HepG2 (cell line): ENCODE measurements at regions not wholly inside any gene's neighbourhood (a gene's known extent, or its start where the extent isn't known, plus 50 kb on each side); places are given as distances from the start of the nearest gene placed in this dataset.

Experiments used
- ATF1 ChIP-seq: IDR thresholded peaks from 2 replicates; pipeline ENCODE4 v1.6.1; 2016; ENCODE audit warnings: mild to moderate bottlenecking, control low read depth
- EHMT2 ChIP-seq: fragments of 200-600 bp; sonication (generic); IDR thresholded peaks from 2 replicates; pipeline ENCODE4 v1.7.0; 2017; ENCODE audit warnings: antibody characterized with exemption, low read depth, low read length, borderline replicate concordance
- GATAD1 ChIP-seq: IDR thresholded peaks from 2 replicates; pipeline ENCODE4 v1.6.1; 2016; ENCODE audit warnings: missing genetic modification reagents, missing compliant biosample characterization
- NCOA2 ChIP-seq: sonication (generic); formaldehyde crosslinking; IDR thresholded peaks from 2 replicates; pipeline ENCODE4 v1.8.0; 2022; ENCODE audit warnings: inconsistent platforms
- RBFOX2 ChIP-seq: fragments of 200-400 bp; formaldehyde crosslinking; IDR thresholded peaks from 2 replicates; pipeline ENCODE4 v1.6.1; 2017; ENCODE audit warnings: low read depth, mild to moderate bottlenecking, low read length
- REPIN1 ChIP-seq: sonication (generic); formaldehyde crosslinking; IDR thresholded peaks from 2 replicates; pipeline ENCODE4 v1.8.0; 2022; ENCODE audit warnings: missing genetic modification reagents, low read depth, mild to moderate bottlenecking, borderline replicate concordance
- SALL1 ChIP-seq: sonication (generic); formaldehyde crosslinking; IDR thresholded peaks from 2 replicates; pipeline ENCODE4 v1.8.0; 2022; ENCODE audit warnings: mild to moderate bottlenecking, missing genetic modification reagents
- ZBTB21 ChIP-seq: sonication (generic); formaldehyde crosslinking; IDR thresholded peaks from 2 replicates; pipeline ENCODE4 v1.4.0; 2020; ENCODE audit warnings: missing genetic modification reagents
- ZNF256 ChIP-seq: sonication (generic); formaldehyde crosslinking; conservative IDR thresholded peaks from 2 replicates; pipeline ENCODE4 v1.4.0; 2020; ENCODE audit warnings: missing genetic modification reagents
- ZNF460 ChIP-seq: sonication (generic); formaldehyde crosslinking; IDR thresholded peaks from 2 replicates; pipeline ENCODE4 v1.5.1; 2020; ENCODE audit warnings: missing genetic modification reagents, mild to moderate bottlenecking, borderline replicate concordance
- ZNF556 ChIP-seq: sonication (generic); formaldehyde crosslinking; IDR thresholded peaks from 2 replicates; pipeline ENCODE4 v1.4.0; 2020; ENCODE audit warnings: mild to moderate bottlenecking, missing genetic modification reagents, borderline replicate concordance
- ZNF567 ChIP-seq: sonication (generic); formaldehyde crosslinking; IDR thresholded peaks from 2 replicates; pipeline ENCODE4 v1.8.1; 2023; ENCODE audit warnings: mild to moderate bottlenecking, missing genetic modification reagents, borderline replicate concordance
- ZNF577 ChIP-seq: sonication (generic); formaldehyde crosslinking; IDR thresholded peaks from 2 replicates; pipeline ENCODE4 v1.4.0; 2020; ENCODE audit warnings: mild to moderate bottlenecking, low read depth, missing genetic modification reagents, borderline replicate concordance
- ZNF614 ChIP-seq: IDR thresholded peaks from 2 replicates; pipeline ENCODE4 v1.6.1; 2018; ENCODE audit warnings: missing biosample characterization, missing genetic modification reagents, inconsistent platforms, borderline replicate concordance
- ZNF709 ChIP-seq: sonication (generic); formaldehyde crosslinking; IDR thresholded peaks from 2 replicates; pipeline ENCODE4 v1.5.0; 2020; ENCODE audit warnings: mild to moderate bottlenecking, missing genetic modification reagents
- TF ChIP-seq, protein P1 (sequence below): fragments of 450-650 bp; IDR thresholded peaks from 2 replicates; pipeline ENCODE4 v1.6.1; 2017
- TF ChIP-seq, protein P2 (sequence below): sonication (generic); formaldehyde crosslinking; IDR thresholded peaks from 2 replicates; pipeline ENCODE4 v1.4.0; 2020; ENCODE audit warnings: missing genetic modification reagents
- TF ChIP-seq, protein P3 (sequence below): sonication (generic); formaldehyde crosslinking; IDR thresholded peaks from 2 replicates; pipeline ENCODE4 v1.5.1; 2020; ENCODE audit warnings: missing genetic modification reagents, mild to moderate bottlenecking, borderline replicate concordance
- TF ChIP-seq, protein P4 (sequence below): sonication (generic); formaldehyde crosslinking; IDR thresholded peaks from 2 replicates; pipeline ENCODE4 v1.4.0; 2020; ENCODE audit warnings: missing genetic modification reagents, borderline replicate concordance
- TF ChIP-seq, protein P5 (sequence below): sonication (generic); formaldehyde crosslinking; IDR thresholded peaks from 2 replicates; pipeline ENCODE4 v1.4.0; 2020; ENCODE audit warnings: mild to moderate bottlenecking, missing genetic modification reagents
- TF ChIP-seq, protein P6 (sequence below): sonication (generic); formaldehyde crosslinking; conservative IDR thresholded peaks from 2 replicates; pipeline ENCODE4 v1.4.0; 2020; ENCODE audit warnings: missing genetic modification reagents

DNA sequence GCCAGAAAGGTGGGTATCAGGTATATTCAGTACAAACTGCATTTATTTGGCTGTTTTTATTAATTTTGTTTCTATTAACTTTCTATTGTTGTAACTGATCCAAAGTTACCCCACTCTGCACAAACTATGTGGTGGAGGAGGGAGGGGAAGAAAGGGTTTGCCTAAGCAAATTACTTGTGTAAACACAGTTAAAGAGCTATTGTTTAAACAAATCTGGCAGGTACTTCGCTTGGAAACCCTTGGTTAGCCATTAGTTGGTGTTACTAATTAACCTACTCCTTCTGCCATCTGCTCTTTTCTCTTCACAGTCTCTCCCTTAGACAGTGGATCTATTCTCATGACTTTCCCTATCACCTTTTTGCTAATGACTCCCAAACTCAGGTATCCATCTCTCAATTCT lies 328.4 kb upstream of the NECTIN3 start (continued):
- TF ChIP-seq ZNF460 (CRISPR knock-in tag): no peak
- TF ChIP-seq, protein P1, sequence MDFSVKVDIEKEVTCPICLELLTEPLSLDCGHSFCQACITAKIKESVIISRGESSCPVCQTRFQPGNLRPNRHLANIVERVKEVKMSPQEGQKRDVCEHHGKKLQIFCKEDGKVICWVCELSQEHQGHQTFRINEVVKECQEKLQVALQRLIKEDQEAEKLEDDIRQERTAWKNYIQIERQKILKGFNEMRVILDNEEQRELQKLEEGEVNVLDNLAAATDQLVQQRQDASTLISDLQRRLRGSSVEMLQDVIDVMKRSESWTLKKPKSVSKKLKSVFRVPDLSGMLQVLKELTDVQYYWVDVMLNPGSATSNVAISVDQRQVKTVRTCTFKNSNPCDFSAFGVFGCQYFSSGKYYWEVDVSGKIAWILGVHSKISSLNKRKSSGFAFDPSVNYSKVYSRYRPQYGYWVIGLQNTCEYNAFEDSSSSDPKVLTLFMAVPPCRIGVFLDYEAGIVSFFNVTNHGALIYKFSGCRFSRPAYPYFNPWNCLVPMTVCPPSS: no peak
- TF ChIP-seq ZBTB21 (CRISPR knock-in tag): no peak
- no peak for TF ChIP-seq ZNF256
- no peak for TF ChIP-seq ZNF556
- no peak for TF ChIP-seq ZNF709 (CRISPR knock-in tag)
- TF ChIP-seq, protein P2, sequence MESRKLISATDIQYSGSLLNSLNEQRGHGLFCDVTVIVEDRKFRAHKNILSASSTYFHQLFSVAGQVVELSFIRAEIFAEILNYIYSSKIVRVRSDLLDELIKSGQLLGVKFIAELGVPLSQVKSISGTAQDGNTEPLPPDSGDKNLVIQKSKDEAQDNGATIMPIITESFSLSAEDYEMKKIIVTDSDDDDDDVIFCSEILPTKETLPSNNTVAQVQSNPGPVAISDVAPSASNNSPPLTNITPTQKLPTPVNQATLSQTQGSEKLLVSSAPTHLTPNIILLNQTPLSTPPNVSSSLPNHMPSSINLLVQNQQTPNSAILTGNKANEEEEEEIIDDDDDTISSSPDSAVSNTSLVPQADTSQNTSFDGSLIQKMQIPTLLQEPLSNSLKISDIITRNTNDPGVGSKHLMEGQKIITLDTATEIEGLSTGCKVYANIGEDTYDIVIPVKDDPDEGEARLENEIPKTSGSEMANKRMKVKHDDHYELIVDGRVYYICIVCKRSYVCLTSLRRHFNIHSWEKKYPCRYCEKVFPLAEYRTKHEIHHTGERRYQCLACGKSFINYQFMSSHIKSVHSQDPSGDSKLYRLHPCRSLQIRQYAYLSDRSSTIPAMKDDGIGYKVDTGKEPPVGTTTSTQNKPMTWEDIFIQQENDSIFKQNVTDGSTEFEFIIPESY: no peak
- TF ChIP-seq REPIN1 (CRISPR knock-in tag): 0 out of 2 replicates have a peak, but pooled peaks have one; percentile 62
- TF ChIP-seq, protein P3, sequence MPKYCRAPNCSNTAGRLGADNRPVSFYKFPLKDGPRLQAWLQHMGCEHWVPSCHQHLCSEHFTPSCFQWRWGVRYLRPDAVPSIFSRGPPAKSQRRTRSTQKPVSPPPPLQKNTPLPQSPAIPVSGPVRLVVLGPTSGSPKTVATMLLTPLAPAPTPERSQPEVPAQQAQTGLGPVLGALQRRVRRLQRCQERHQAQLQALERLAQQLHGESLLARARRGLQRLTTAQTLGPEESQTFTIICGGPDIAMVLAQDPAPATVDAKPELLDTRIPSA: no peak
- 0 out of 2 replicates have a peak, but pooled peaks have one; percentile 65 for TF ChIP-seq ZNF614 (CRISPR knock-in tag)
- no peak for TF ChIP-seq ATF1 (CRISPR knock-in tag)
- peak; percentile 51; the same call in 1 of the 2 replicates for TF ChIP-seq EHMT2
- TF ChIP-seq, protein P4, sequence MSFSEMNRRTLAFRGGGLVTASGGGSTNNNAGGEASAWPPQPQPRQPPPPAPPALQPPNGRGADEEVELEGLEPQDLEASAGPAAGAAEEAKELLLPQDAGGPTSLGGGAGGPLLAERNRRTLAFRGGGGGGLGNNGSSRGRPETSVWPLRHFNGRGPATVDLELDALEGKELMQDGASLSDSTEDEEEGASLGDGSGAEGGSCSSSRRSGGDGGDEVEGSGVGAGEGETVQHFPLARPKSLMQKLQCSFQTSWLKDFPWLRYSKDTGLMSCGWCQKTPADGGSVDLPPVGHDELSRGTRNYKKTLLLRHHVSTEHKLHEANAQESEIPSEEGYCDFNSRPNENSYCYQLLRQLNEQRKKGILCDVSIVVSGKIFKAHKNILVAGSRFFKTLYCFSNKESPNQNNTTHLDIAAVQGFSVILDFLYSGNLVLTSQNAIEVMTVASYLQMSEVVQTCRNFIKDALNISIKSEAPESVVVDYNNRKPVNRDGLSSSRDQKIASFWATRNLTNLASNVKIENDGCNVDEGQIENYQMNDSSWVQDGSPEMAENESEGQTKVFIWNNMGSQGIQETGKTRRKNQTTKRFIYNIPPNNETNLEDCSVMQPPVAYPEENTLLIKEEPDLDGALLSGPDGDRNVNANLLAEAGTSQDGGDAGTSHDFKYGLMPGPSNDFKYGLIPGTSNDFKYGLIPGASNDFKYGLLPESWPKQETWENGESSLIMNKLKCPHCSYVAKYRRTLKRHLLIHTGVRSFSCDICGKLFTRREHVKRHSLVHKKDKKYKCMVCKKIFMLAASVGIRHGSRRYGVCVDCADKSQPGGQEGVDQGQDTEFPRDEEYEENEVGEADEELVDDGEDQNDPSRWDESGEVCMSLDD: no peak
- TF ChIP-seq, protein P5, sequence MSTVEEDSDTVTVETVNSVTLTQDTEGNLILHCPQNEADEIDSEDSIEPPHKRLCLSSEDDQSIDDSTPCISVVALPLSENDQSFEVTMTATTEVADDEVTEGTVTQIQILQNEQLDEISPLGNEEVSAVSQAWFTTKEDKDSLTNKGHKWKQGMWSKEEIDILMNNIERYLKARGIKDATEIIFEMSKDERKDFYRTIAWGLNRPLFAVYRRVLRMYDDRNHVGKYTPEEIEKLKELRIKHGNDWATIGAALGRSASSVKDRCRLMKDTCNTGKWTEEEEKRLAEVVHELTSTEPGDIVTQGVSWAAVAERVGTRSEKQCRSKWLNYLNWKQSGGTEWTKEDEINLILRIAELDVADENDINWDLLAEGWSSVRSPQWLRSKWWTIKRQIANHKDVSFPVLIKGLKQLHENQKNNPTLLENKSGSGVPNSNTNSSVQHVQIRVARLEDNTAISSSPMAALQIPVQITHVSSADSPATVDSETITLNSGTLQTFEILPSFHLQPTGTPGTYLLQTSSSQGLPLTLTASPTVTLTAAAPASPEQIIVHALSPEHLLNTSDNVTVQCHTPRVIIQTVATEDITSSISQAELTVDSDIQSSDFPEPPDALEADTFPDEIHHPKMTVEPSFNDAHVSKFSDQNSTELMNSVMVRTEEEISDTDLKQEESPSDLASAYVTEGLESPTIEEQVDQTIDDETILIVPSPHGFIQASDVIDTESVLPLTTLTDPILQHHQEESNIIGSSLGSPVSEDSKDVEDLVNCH: no peak
- TF ChIP-seq, protein P6, sequence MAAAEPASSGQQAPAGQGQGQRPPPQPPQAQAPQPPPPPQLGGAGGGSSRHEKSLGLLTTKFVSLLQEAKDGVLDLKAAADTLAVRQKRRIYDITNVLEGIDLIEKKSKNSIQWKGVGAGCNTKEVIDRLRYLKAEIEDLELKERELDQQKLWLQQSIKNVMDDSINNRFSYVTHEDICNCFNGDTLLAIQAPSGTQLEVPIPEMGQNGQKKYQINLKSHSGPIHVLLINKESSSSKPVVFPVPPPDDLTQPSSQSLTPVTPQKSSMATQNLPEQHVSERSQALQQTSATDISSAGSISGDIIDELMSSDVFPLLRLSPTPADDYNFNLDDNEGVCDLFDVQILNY: no peak
- TF ChIP-seq ZNF577 (CRISPR knock-in tag): no peak
- TF ChIP-seq RBFOX2: no peak
- TF ChIP-seq NCOA2 (CRISPR knock-in tag): peak; percentile 77
- TF ChIP-seq ZNF567 (CRISPR knock-in tag): no peak
- peak; percentile 11; the same call in 1 of the 2 replicates for TF ChIP-seq SALL1
- TF ChIP-seq GATAD1: no peak
